GM12878 (cell line): ENCODE measurements at regions not wholly inside any gene's neighbourhood (a gene's known extent, or its start where the extent isn't known, plus 50 kb on each side); places are given as distances from the start of the nearest gene placed in this dataset.

Experiments used
- ATAC-seq: fragments of 200-7000 bp; cut with Tn5 transposase; 3 replicates; pipeline ENCODE4 v1.9.1; 2020; ENCODE audit warnings: mild to moderate bottlenecking, moderate library complexity
- BruUV-seq: library from RNA; stranded (reverse); fragments of 400-500 nt; replicated peaks from 2 replicates; lab custom pipeline; 2021; lab: Mats Ljungman, UMichigan
- CTCF ChIA-PET: fragments of 300-600 bp; sonication (Branson Sonifier 250); formaldehyde crosslinking; extraction: SDS; loops from one replicate; lab custom pipeline; 2021; ENCODE audit warnings: inconsistent platforms; lab: Yijun Ruan, JAX
- POLR2A ChIA-PET: fragments of 350-600 bp; formaldehyde crosslinking; extraction: SDS; loops from one replicate; lab custom pipeline; 2021; ENCODE audit warnings: inconsistent platforms; lab: Charles Lee
- RAD21 ChIA-PET: fragments of 300-600 bp; sonication (Branson Sonifier 250); formaldehyde crosslinking; loops from one replicate; lab custom pipeline; 2023; ENCODE audit warnings: antibody characterized with exemption; ENCODE audit not compliant: unreplicated experiment; lab: Charles Lee
- SMC1A ChIA-PET: fragments of 300-600 bp; sonication (Branson Sonifier 250); formaldehyde crosslinking; loops from one replicate; lab custom pipeline; 2023; ENCODE audit not compliant: unreplicated experiment, uncharacterized antibody; lab: Charles Lee
- DNase-seq: peaks from one replicate; pipeline ENCODE4 v3.0.0-alpha.2; 2011; ENCODE audit warnings: low read depth, low spot score
- FAIRE-seq: peaks from 3 replicates; lab custom pipeline; 2011; peaks lifted over from hg19 to GRCh38; lab: Jason Lieb, UNC
- H2AFZ ChIP-seq: 2 replicates; pipeline ENCODE4 v1.6.0; 2011; ENCODE audit warnings: low read depth, low read length, control low read depth; ENCODE audit not compliant: control insufficient read depth
- H3K27ac ChIP-seq: 2 replicates; pipeline ENCODE4 v1.5.1; 2011; ENCODE audit warnings: control low read depth; ENCODE audit not compliant: control insufficient read depth, insufficient read depth
- H3K27me3 ChIP-seq, 2 experiments: replicated peaks in 1 of 2; 2 replicates each; pipeline versions ENCODE4 v1.6.0 to v1.6.1; 2011; ENCODE audit warnings: low read length in 1 of 2; ENCODE audit not compliant: control insufficient read depth in 2 of 2, insufficient read depth in 2 of 2
- H3K36me3 ChIP-seq, 2 experiments: 2 replicates each; pipeline ENCODE4 v1.5.1; 2011; ENCODE audit warnings: low read length in 1 of 2; ENCODE audit not compliant: control insufficient read depth in 2 of 2, insufficient read depth in 2 of 2
- H3K4me1 ChIP-seq: 2 replicates; pipeline ENCODE4 v1.6.1; 2011; ENCODE audit warnings: mild to moderate bottlenecking, low read length, moderate library complexity, mixed read lengths; ENCODE audit not compliant: control insufficient read depth, insufficient read depth
- H3K4me2 ChIP-seq: 2 replicates; pipeline ENCODE4 v1.6.0; 2011; ENCODE audit warnings: control low read depth; ENCODE audit not compliant: control insufficient read depth, insufficient read depth
- H3K4me3 ChIP-seq: fragments of 200-600 bp; sonication (generic); 2 replicates; pipeline ENCODE4 v1.5.1; 2016
- H3K79me2 ChIP-seq: 2 replicates; pipeline ENCODE4 v1.6.0; 2011; ENCODE audit warnings: low read length; ENCODE audit not compliant: control insufficient read depth, insufficient read depth
- H3K9ac ChIP-seq: 2 replicates; pipeline ENCODE4 v1.8.0; 2011; ENCODE audit warnings: low read length, control low read depth, mixed read lengths; ENCODE audit not compliant: control insufficient read depth, insufficient read depth
- H3K9me3 ChIP-seq: replicated peaks from 3 replicates; pipeline ENCODE4 v1.5.1; 2011; ENCODE audit warnings: mild to moderate bottlenecking, low read length; ENCODE audit not compliant: control insufficient read depth, insufficient read depth
- H4K20me1 ChIP-seq: 2 replicates; pipeline ENCODE4 v1.6.0; 2011; ENCODE audit not compliant: control insufficient read depth, insufficient read depth
- GABPA ChIP-seq: IDR thresholded peaks from 2 replicates; pipeline ENCODE4 v1.6.1; 2014; ENCODE audit warnings: antibody characterized with exemption, low read depth, mild to moderate bottlenecking, inconsistent platforms
- HCFC1 ChIP-seq: fragments of 150-350 bp; IDR thresholded peaks from 2 replicates; pipeline ENCODE4 v1.6.1; 2014; ENCODE audit warnings: low read length
- IRF4 ChIP-seq: IDR thresholded peaks from 2 replicates; pipeline ENCODE4 v1.6.1; 2011; ENCODE audit warnings: low read depth, low read length
- RUNX3 ChIP-seq: IDR thresholded peaks from 2 replicates; pipeline ENCODE4 v1.6.1; 2012; ENCODE audit warnings: low read length, inconsistent platforms
- SIN3A ChIP-seq: IDR thresholded peaks from 2 replicates; pipeline ENCODE4 v1.6.1; 2012; ENCODE audit warnings: low read depth, low read length, improper control_type of control experiment
- SMAD5 ChIP-seq: IDR thresholded peaks from 2 replicates; pipeline ENCODE4 v1.6.1; 2016; ENCODE audit warnings: antibody characterized with exemption, low read depth
- STAT3 ChIP-seq: IDR thresholded peaks from 2 replicates; pipeline ENCODE4 v1.6.1; 2011; ENCODE audit warnings: low read depth, low read length, improper control_type of control experiment
- TCF12 ChIP-seq: IDR thresholded peaks from 2 replicates; pipeline ENCODE4 v1.6.1; 2011; ENCODE audit warnings: low read depth, mild to moderate bottlenecking, low read length
- WGBS: methylation state at CpG from one replicate; pipeline ENCODE4 v1.1.6; 2016; ENCODE audit warnings: low lambda C conversion rate; ENCODE audit not compliant: insufficient replicate concordance, insufficient coverage; ENCODE audit errors: missing lambda C conversion rate; 5-methylcytosine and 5-hydroxymethylcytosine counted together
- in situ Hi-C: fragments of 300-500 bp; cut with MboI; formaldehyde crosslinking; loops from 9 replicates; pipeline ENCODE4 v1.14.3; 2018; ENCODE audit warnings: mixed read lengths
- intact Hi-C: fragments of 100-400 bp; cut with micrococcal nuclease; formaldehyde crosslinking; loops from one replicate; pipeline ENCODE4 v1.14.2; 2022; ENCODE audit not compliant: unreplicated experiment
- TF ChIP-seq, protein P1 (sequence below): fragments of 450-650 bp; IDR thresholded peaks from 2 replicates; pipeline ENCODE4 v1.6.1; 2018; ENCODE audit warnings: borderline replicate concordance, mild to moderate bottlenecking; ENCODE audit not compliant: partially characterized antibody
- TF ChIP-seq, protein P2 (sequence below): IDR thresholded peaks from 2 replicates; pipeline ENCODE4 v1.6.1; 2012; ENCODE audit warnings: low read depth, low read length, improper control_type of control experiment
- TF ChIP-seq, protein P3 (sequence below): IDR thresholded peaks from 2 replicates; pipeline ENCODE4 v1.6.1; 2011; ENCODE audit warnings: borderline replicate concordance, low read depth, mild to moderate bottlenecking, moderate library complexity, mixed read lengths, low read length; ENCODE audit not compliant: insufficient read depth; ENCODE audit errors: extremely low read length

GRCh38 chr11:106468086-106468485 lies 390.6 kb downstream of the AASDHPPT start:
- in situ Hi-C loops (no loop called here), intact Hi-C loops (no loop called here)
- H3K9ac ChIP-seq = no peak overlapping the region
- no peak overlapping the region for H3K27ac ChIP-seq
- H3K4me2 ChIP-seq = no peak overlapping the region
- H3K4me1 ChIP-seq = no peaks in the 10 kb centered on the region
- no peak for DNase-seq
- H3K4me3 ChIP-seq = no peak overlapping the region
- ChIA-PET RAD21 (no interaction called here), POLR2A (no interaction called here), SMC1A (interaction anchor here (1.3 kb wide), 1 partner anchor 15 kb away, joined by 3 read pairs; no protein-coding TSS in a partner anchor), CTCF (interaction anchor here (0.6 kb wide), 1 partner anchor 312 kb away, joined by 3 read pairs; no protein-coding TSS in a partner anchor)
- no peaks in the 10 kb centered on the region for H3K79me2 ChIP-seq
- H3K36me3 ChIP-seq = no peaks in the 10 kb centered on the region
- no peaks in the 10 kb centered on the region for H4K20me1 ChIP-seq
- no peak for ATAC-seq
- no peak for FAIRE-seq
- H3K27me3 ChIP-seq = no peaks in the 10 kb centered on the region; a peak in 1 of 4 replicates
- BruUV-seq = no TSS peak
- no peak for TF ChIP-seq RUNX3
- no peak for TF ChIP-seq SMAD5
- H3K9me3 ChIP-seq = no peaks in the 10 kb centered on the region
- H2AFZ ChIP-seq = no peak overlapping the region
- WGBS = 39% methylated on average over 3 of the region's 3 CpGs

DNA sequence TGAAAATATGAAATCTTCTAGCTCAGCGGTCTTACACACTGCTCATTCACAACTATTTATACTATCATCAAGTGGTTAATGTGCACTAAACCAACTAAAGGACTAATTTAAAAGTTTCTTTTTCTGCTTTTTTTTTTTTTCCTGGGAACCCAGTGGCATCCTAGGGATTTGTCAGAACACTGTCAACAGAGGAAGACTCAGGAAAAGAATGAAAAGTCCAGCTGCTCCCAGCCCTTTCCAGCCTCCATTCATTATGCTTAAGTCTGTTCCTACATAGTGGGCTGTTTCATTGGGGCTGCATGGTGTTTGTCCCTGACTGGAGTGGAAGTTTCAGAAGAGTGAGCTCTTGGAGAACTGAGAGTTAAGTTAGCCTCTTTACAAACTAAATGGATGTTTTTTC lies 391.1 kb downstream of the AASDHPPT start:
- ChIA-PET CTCF (no interaction called here), POLR2A (no interaction called here), RAD21 (no interaction called here), SMC1A (interaction anchor here (1.3 to 1.6 kb wide), 2 partner anchors 13 to 15 kb away, joined by 3 to 4 read pairs; no protein-coding TSS in a partner anchor)
- H2AFZ ChIP-seq = no peak overlapping the region
- H3K27me3 ChIP-seq = no peaks in the 10 kb centered on the region; a peak in 1 of 4 replicates
- no TSS peak for BruUV-seq
- TF ChIP-seq STAT3 (no peak), GABPA (no peak), SIN3A (no peak), TCF12 (no peak), HCFC1 (no peak), IRF4 (no peak)
- TF ChIP-seq, protein P1, sequence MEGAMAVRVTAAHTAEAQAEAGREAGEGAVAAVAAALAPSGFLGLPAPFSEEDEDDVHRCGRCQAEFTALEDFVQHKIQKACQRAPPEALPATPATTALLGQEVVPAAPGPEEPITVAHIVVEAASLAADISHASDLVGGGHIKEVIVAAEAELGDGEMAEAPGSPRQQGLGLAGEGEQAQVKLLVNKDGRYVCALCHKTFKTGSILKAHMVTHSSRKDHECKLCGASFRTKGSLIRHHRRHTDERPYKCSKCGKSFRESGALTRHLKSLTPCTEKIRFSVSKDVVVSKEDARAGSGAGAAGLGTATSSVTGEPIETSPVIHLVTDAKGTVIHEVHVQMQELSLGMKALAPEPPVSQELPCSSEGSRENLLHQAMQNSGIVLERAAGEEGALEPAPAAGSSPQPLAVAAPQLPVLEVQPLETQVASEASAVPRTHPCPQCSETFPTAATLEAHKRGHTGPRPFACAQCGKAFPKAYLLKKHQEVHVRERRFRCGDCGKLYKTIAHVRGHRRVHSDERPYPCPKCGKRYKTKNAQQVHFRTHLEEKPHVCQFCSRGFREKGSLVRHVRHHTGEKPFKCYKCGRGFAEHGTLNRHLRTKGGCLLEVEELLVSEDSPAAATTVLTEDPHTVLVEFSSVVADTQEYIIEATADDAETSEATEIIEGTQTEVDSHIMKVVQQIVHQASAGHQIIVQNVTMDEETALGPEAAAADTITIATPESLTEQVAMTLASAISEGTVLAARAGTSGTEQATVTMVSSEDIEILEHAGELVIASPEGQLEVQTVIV = no peak
- TF ChIP-seq, protein P2, sequence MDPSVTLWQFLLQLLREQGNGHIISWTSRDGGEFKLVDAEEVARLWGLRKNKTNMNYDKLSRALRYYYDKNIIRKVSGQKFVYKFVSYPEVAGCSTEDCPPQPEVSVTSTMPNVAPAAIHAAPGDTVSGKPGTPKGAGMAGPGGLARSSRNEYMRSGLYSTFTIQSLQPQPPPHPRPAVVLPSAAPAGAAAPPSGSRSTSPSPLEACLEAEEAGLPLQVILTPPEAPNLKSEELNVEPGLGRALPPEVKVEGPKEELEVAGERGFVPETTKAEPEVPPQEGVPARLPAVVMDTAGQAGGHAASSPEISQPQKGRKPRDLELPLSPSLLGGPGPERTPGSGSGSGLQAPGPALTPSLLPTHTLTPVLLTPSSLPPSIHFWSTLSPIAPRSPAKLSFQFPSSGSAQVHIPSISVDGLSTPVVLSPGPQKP = no peak
- TF ChIP-seq, protein P3, sequence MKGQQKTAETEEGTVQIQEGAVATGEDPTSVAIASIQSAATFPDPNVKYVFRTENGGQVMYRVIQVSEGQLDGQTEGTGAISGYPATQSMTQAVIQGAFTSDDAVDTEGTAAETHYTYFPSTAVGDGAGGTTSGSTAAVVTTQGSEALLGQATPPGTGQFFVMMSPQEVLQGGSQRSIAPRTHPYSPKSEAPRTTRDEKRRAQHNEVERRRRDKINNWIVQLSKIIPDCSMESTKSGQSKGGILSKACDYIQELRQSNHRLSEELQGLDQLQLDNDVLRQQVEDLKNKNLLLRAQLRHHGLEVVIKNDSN = no peak
- H4K20me1 ChIP-seq = no peaks in the 10 kb centered on the region
- H3K36me3 ChIP-seq = no peaks in the 10 kb centered on the region
- in situ Hi-C loops (no loop called here), intact Hi-C loops (no loop called here)
- no peaks in the 10 kb centered on the region for H3K79me2 ChIP-seq
- DNase-seq (no peak), FAIRE-seq (no peak), ATAC-seq (no peak)
- no peak overlapping the region for H3K9ac ChIP-seq
- H3K27ac ChIP-seq = no peak overlapping the region
- H3K9me3 ChIP-seq = no peaks in the 10 kb centered on the region
- H3K4me3 ChIP-seq = no peak overlapping the region
- H3K4me2 ChIP-seq = no peak overlapping the region
- 53% methylated on average over 1 of the region's 1 CpG for WGBS
- no peaks in the 10 kb centered on the region for H3K4me1 ChIP-seq
